K562 (cell line): ENCODE measurements at regions not wholly inside any gene's neighbourhood (a gene's known extent, or its start where the extent isn't known, plus 50 kb on each side); places are given as distances from the start of the nearest gene placed in this dataset.

Experiments
- BCLAF1 ChIP-seq, 2 experiments: fragments of 450-650 bp in 1 of 2; IDR thresholded peaks; 2 replicates each; pipeline ENCODE4 v1.6.1; 2011 to 2017; ENCODE audit warnings: low read depth in 2 of 2, antibody characterized with exemption in 1 of 2, borderline replicate concordance in 1 of 2, low read length in 1 of 2, mild to moderate bottlenecking in 1 of 2, mixed read lengths in 1 of 2; ENCODE audit not compliant: control insufficient read depth in 1 of 2
- CHD1 ChIP-seq: fragments of 200-600 bp; sonication (generic); IDR thresholded peaks from one replicate; pipeline ENCODE4 v1.6.1; 2012; ENCODE audit warnings: mild to moderate bottlenecking, moderate library complexity, low read length, inconsistent platforms
- CHD7 ChIP-seq: fragments of 200-600 bp; sonication (generic); IDR thresholded peaks from one replicate; pipeline ENCODE4 v1.6.1; 2012; ENCODE audit warnings: mild to moderate bottlenecking, low read depth, low read length, inconsistent platforms
- CLOCK ChIP-seq: fragments of 250-450 bp; sonication (Bioruptor Pico); IDR thresholded peaks from 2 replicates; pipeline ENCODE4 v1.4.0; 2020; ENCODE audit warnings: mild to moderate bottlenecking, moderate library complexity, borderline replicate concordance
- EP300 ChIP-seq: IDR thresholded peaks from 2 replicates; pipeline ENCODE4 v1.6.1; 2012; ENCODE audit warnings: low read length, improper control_type of control experiment
- MAFF ChIP-seq: IDR thresholded peaks from 2 replicates; pipeline ENCODE4 v1.6.1; 2012; ENCODE audit warnings: low read length, improper control_type of control experiment
- POLR2A ChIP-seq: fragments of 450-650 bp; conservative IDR thresholded peaks from 2 replicates; pipeline ENCODE4 v1.6.1; 2016
- RAD51 ChIP-seq: fragments of 450-650 bp; IDR thresholded peaks from 2 replicates; pipeline ENCODE4 v1.7.1; 2016; ENCODE audit warnings: low read depth, mild to moderate bottlenecking, borderline replicate concordance
- SIN3B ChIP-seq: fragments of 450-650 bp; IDR thresholded peaks from 2 replicates; pipeline ENCODE4 v1.6.1; 2017; ENCODE audit warnings: low read depth, mild to moderate bottlenecking, moderate library complexity
- TAF1 ChIP-seq: IDR thresholded peaks from 2 replicates; pipeline ENCODE4 v1.6.1; 2011; ENCODE audit warnings: mild to moderate bottlenecking, low read length, moderate library complexity; ENCODE audit not compliant: insufficient read depth, control insufficient read depth, severe bottlenecking; ENCODE audit errors: extremely low read depth
- YY1 ChIP-seq, 3 experiments: IDR thresholded peaks; 2 replicates each; pipeline ENCODE4 v1.6.1; 2011; ENCODE audit warnings: low read length in 2 of 3, mild to moderate bottlenecking in 2 of 3, moderate library complexity in 2 of 3, borderline replicate concordance in 1 of 3, control low read depth in 1 of 3, low read depth in 1 of 3; ENCODE audit not compliant: insufficient read depth in 3 of 3, insufficient replicate concordance in 2 of 3, control insufficient read depth in 1 of 3, insufficient read length in 1 of 3; ENCODE audit errors: extremely low read depth in 1 of 3
- ZBTB9 ChIP-seq: fragments of 450-650 bp; formaldehyde crosslinking; IDR thresholded peaks from 2 replicates; pipeline ENCODE4 v1.4.0; 2020; ENCODE audit warnings: mild to moderate bottlenecking, moderate library complexity
- ZNF274 ChIP-seq: IDR thresholded peaks from 2 replicates; pipeline ENCODE4 v1.6.1; 2011; ENCODE audit warnings: low read depth, mild to moderate bottlenecking, low read length, moderate library complexity, borderline replicate concordance

- TF ChIP-seq EP300 = no peak
- no peak for TF ChIP-seq SIN3B
- TF ChIP-seq RAD51 = no peak
- TF ChIP-seq ZBTB9 (CRISPR knock-in tag) = no peak
- no peak for TF ChIP-seq TAF1
- TF ChIP-seq POLR2A = no peak
- no peak for TF ChIP-seq YY1 (IDR thresholded peaks at IDR 0.05; ENCODE audit: borderline replicate concordance in 1 of 3, control insufficient read depth in 1 of 3, extremely low read depth in 1 of 3, insufficient read depth in 3 of 3, insufficient read length in 1 of 3, insufficient replicate concordance in 2 of 3, low read depth in 1 of 3, low read length in 2 of 3)
- TF ChIP-seq CHD1 = no peak
- TF ChIP-seq CLOCK (CRISPR knock-in tag) = no peak
- TF ChIP-seq MAFF = no peak
- TF ChIP-seq CHD7 = no peak
- TF ChIP-seq BCLAF1 (IDR thresholded peaks at IDR 0.05; ENCODE audit: borderline replicate concordance in 1 of 2, control insufficient read depth in 1 of 2, low read depth in 2 of 2, low read length in 1 of 2) = no peak
- TF ChIP-seq ZNF274 = no peak
Observed at GRCh38 chr2:18441583-18441982, 118.9 kb downstream of the RDH14 start.
